ENCODE measurements at regions not wholly inside any gene's neighbourhood (a gene's known extent, or its start where the extent isn't known, plus 50 kb on each side); places are given as distances from the start of the nearest gene placed in this dataset.
"Not testable (repeated sequence)": the region's sequence is repeated elsewhere in the genome, so short reads cannot be mapped to it uniquely, and the experiment has no call there.

- Histone ChIP-seq H3K4me1 (ENCODE audit: control insufficient read depth, insufficient read depth, low read length) (no peaks in the 10 kb centered on the region), H3K9me3 (ENCODE audit: control insufficient read depth, low read length) (no peaks in the 10 kb centered on the region), H3K27me3 (ENCODE audit: control insufficient read depth, insufficient read depth, low read length) (no peaks in the 10 kb centered on the region), H3K4me3 (ENCODE audit: low read length) (no peak overlapping the region), H3K9ac (ENCODE audit: low read length) (no peak overlapping the region), H3K36me3 (ENCODE audit: control insufficient read depth, insufficient read depth, low read length) (no peaks in the 10 kb centered on the region)
Observed at GRCh38 chr6:19558934-19559333, 278.2 kb upstream of the ID4 start.

DNA sequence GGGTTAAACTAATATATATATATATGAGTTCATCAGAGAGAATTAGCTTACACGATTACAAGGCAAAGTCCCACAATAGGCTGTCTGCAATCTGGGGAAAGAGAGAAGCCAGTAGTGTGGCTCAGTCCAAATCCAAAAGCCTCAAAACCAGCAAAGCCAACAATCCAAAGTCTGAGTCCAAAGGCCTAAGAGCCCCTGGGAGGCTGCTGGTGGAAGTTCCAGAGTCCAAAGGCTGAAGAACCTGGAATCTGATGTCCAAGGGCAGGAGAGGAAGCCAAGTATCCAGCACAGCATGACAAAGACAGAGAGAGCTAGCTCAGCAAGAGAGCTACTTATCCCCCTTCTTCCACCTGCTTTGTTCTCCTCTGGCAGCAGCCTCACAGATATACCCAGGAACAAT is 274.7 kb upstream of the ID4 start:
- no peaks in the 10 kb centered on the region for H3K27me3 ChIP-seq (ENCODE audit: control insufficient read depth, insufficient read depth, low read length)
- H3K9ac ChIP-seq (ENCODE audit: low read length), result no peak overlapping the region
- H3K4me3 ChIP-seq (ENCODE audit: low read length), result no peak overlapping the region
- H3K4me1 ChIP-seq (ENCODE audit: control insufficient read depth, insufficient read depth, low read length), result no peaks in the 10 kb centered on the region
- H3K36me3 ChIP-seq (ENCODE audit: control insufficient read depth, insufficient read depth, low read length), result no peaks in the 10 kb centered on the region
- no peaks in the 10 kb centered on the region for H3K9me3 ChIP-seq (ENCODE audit: control insufficient read depth, low read length)

- H3K36me3 ChIP-seq (ENCODE audit: control insufficient read depth, insufficient read depth, low read length), result no peaks in the 10 kb centered on the region
Observed at GRCh38 chr6:19569563-19569962, 267.6 kb upstream of the ID4 start.

GRCh38 chr6:19571176-19571575 is 266.0 kb upstream of the ID4 start:
- no peak overlapping the region for H3K4me3 ChIP-seq (ENCODE audit: low read length)
- no peaks in the 10 kb centered on the region for H3K27me3 ChIP-seq (ENCODE audit: control insufficient read depth, insufficient read depth, low read length)
- no peaks in the 10 kb centered on the region for H3K36me3 ChIP-seq (ENCODE audit: control insufficient read depth, insufficient read depth, low read length)
- no peaks in the 10 kb centered on the region for H3K4me1 ChIP-seq (ENCODE audit: control insufficient read depth, insufficient read depth, low read length)
- no peak overlapping the region for H3K9ac ChIP-seq (ENCODE audit: low read length)
- H3K9me3 ChIP-seq (ENCODE audit: control insufficient read depth, low read length), result no peaks in the 10 kb centered on the region

More at GRCh38 chr6:19569563-19569962, 267.6 kb upstream of the ID4 start:
- no peak overlapping the region for H3K9ac ChIP-seq (ENCODE audit: low read length)
- no peak overlapping the region for H3K4me3 ChIP-seq (ENCODE audit: low read length)
- no peaks in the 10 kb centered on the region for H3K4me1 ChIP-seq (ENCODE audit: control insufficient read depth, insufficient read depth, low read length)
- H3K9me3 ChIP-seq (ENCODE audit: control insufficient read depth, low read length), result no peaks in the 10 kb centered on the region
- no peaks in the 10 kb centered on the region for H3K27me3 ChIP-seq (ENCODE audit: control insufficient read depth, insufficient read depth, low read length)

- Histone ChIP-seq H3K36me3 (ENCODE audit: control insufficient read depth, insufficient read depth, low read length) (no peaks in the 10 kb centered on the region), H3K4me1 (ENCODE audit: control insufficient read depth, insufficient read depth, low read length) (no peaks in the 10 kb centered on the region), H3K9ac (ENCODE audit: low read length) (no peak overlapping the region), H3K9me3 (ENCODE audit: control insufficient read depth, low read length) (no peaks in the 10 kb centered on the region), H3K27me3 (ENCODE audit: control insufficient read depth, insufficient read depth, low read length) (no peaks in the 10 kb centered on the region), H3K4me3 (ENCODE audit: low read length) (no peak overlapping the region)
Observed at GRCh38 chr6:19578481-19578880, 258.7 kb upstream of the ID4 start.

GRCh38 chr6:19584207-19584606 is 253.0 kb upstream of the ID4 start:
- not testable (repeated sequence) for H3K9me3 ChIP-seq (ENCODE audit: control insufficient read depth, low read length); H3K9ac ChIP-seq (ENCODE audit: low read length); H3K27me3 ChIP-seq (ENCODE audit: control insufficient read depth, insufficient read depth, low read length); H3K4me3 ChIP-seq (ENCODE audit: low read length); H3K36me3 ChIP-seq (ENCODE audit: control insufficient read depth, insufficient read depth, low read length); H3K4me1 ChIP-seq (ENCODE audit: control insufficient read depth, insufficient read depth, low read length)

- H3K9me3 ChIP-seq (ENCODE audit: control insufficient read depth, low read length), result no peaks in the 10 kb centered on the region
- H3K36me3 ChIP-seq (ENCODE audit: control insufficient read depth, insufficient read depth, low read length), result no peaks in the 10 kb centered on the region
- no peaks in the 10 kb centered on the region for H3K4me1 ChIP-seq (ENCODE audit: control insufficient read depth, insufficient read depth, low read length)
- no peak overlapping the region for H3K4me3 ChIP-seq (ENCODE audit: low read length)
- no peaks in the 10 kb centered on the region for H3K27me3 ChIP-seq (ENCODE audit: control insufficient read depth, insufficient read depth, low read length)
- H3K9ac ChIP-seq (ENCODE audit: low read length), result no peak overlapping the region
Observed at GRCh38 chr6:19587238-19587942, 249.8 kb upstream of the ID4 start.

DNA sequence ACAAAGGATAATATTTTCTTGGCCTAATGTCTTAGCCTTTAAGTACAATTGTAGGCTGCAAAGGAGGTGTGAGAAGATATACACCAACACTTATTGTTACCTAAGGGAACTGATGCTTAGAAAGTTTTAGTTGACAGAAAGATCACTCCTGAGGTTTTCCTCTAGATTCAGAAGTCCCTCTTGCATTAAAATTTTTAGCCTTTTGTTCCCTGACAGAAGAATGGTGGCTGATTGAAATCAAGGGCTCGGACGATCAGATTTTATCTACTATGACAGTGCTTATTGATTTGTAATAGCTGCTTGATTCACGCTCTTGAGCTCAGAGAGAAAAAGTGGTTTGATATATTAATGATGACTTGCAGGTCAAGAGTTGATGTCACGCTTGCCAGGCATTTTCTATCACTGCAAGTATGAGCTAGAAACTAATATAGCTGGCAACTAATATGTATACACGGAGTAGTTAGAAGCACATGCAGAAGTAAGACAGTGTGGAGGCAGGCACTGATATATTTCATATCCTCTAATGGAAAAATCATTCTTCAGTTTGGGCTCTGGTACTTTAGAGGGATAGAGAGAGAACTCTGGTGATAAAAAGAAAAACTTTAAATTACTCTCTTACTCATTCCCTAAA is 246.6 kb upstream of the ID4 start:
- no peaks in the 10 kb centered on the region for H3K4me1 ChIP-seq (ENCODE audit: control insufficient read depth, insufficient read depth, low read length)
- H3K9me3 ChIP-seq (ENCODE audit: control insufficient read depth, low read length), result no peaks in the 10 kb centered on the region
- no peak overlapping the region for H3K9ac ChIP-seq (ENCODE audit: low read length)
- no peaks in the 10 kb centered on the region for H3K27me3 ChIP-seq (ENCODE audit: control insufficient read depth, insufficient read depth, low read length)
- H3K36me3 ChIP-seq (ENCODE audit: control insufficient read depth, insufficient read depth, low read length), result no peaks in the 10 kb centered on the region
- H3K4me3 ChIP-seq (ENCODE audit: low read length), result no peak overlapping the region

GRCh38 chr6:19597809-19598320 is 239.3 kb upstream of the ID4 start:
- H3K4me1 ChIP-seq (ENCODE audit: control insufficient read depth, insufficient read depth, low read length), result no peaks in the 10 kb centered on the region

GRCh38 chr6:19599796-19600464 is 237.2 kb upstream of the ID4 start:
- no peak overlapping the region for H3K9ac ChIP-seq (ENCODE audit: low read length)
- H3K4me3 ChIP-seq (ENCODE audit: low read length), result no peak overlapping the region
- no peaks in the 10 kb centered on the region for H3K9me3 ChIP-seq (ENCODE audit: control insufficient read depth, low read length)
- H3K36me3 ChIP-seq (ENCODE audit: control insufficient read depth, insufficient read depth, low read length), result no peaks in the 10 kb centered on the region
- no peaks in the 10 kb centered on the region for H3K4me1 ChIP-seq (ENCODE audit: control insufficient read depth, insufficient read depth, low read length)
- H3K27me3 ChIP-seq (ENCODE audit: control insufficient read depth, insufficient read depth, low read length), result no peaks in the 10 kb centered on the region

More at GRCh38 chr6:19597809-19598320, 239.3 kb upstream of the ID4 start:
- no peak overlapping the region for H3K9ac ChIP-seq (ENCODE audit: low read length)
- H3K9me3 ChIP-seq (ENCODE audit: control insufficient read depth, low read length), result no peaks in the 10 kb centered on the region
- no peak overlapping the region for H3K4me3 ChIP-seq (ENCODE audit: low read length)
- no peaks in the 10 kb centered on the region for H3K36me3 ChIP-seq (ENCODE audit: control insufficient read depth, insufficient read depth, low read length)
- H3K27me3 ChIP-seq (ENCODE audit: control insufficient read depth, insufficient read depth, low read length), result no peaks in the 10 kb centered on the region

DNA sequence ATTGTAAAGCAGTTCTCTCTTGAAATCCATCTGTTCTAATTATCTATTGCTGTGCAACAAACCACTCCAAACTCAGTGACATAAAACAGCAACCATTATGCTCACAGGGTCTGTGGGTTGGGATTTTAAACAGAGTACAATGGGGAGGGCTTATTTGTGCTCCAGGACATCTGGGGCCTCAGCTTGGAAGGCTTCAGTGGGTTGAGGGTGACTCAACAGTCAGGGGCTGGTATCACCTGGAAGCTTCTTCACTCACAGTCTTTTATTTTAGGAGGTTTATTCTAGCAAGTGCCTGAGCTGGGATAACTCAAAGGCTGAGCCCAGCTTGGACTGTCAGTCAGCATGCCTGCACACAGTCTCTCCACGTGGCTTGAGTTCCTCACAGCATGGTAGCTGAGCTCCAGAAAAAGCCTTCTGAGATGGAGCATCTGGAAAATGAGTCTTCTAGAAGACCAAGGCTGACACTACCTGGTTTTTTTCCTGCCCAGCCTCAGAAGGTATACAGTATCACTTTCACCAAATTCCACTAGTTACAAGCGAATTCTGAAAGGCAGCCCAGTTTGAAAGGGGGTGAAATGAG is 234.6 kb upstream of the ID4 start:
- Histone ChIP-seq H3K36me3 (ENCODE audit: control insufficient read depth, insufficient read depth, low read length) (no peaks in the 10 kb centered on the region), H3K9me3 (ENCODE audit: control insufficient read depth, low read length) (no peaks in the 10 kb centered on the region), H3K9ac (ENCODE audit: low read length) (no peak overlapping the region), H3K4me3 (ENCODE audit: low read length) (no peak overlapping the region), H3K27me3 (ENCODE audit: control insufficient read depth, insufficient read depth, low read length) (no peaks in the 10 kb centered on the region), H3K4me1 (ENCODE audit: control insufficient read depth, insufficient read depth, low read length) (no peaks in the 10 kb centered on the region)

GRCh38 chr6:19603721-19604120 is 233.4 kb upstream of the ID4 start:
- no peaks in the 10 kb centered on the region for H3K9me3 ChIP-seq (ENCODE audit: control insufficient read depth, low read length)
- no peak overlapping the region for H3K9ac ChIP-seq (ENCODE audit: low read length)
- H3K27me3 ChIP-seq (ENCODE audit: control insufficient read depth, insufficient read depth, low read length), result no peaks in the 10 kb centered on the region
- H3K36me3 ChIP-seq (ENCODE audit: control insufficient read depth, insufficient read depth, low read length), result no peaks in the 10 kb centered on the region
- H3K4me3 ChIP-seq (ENCODE audit: low read length), result no peak overlapping the region
- H3K4me1 ChIP-seq (ENCODE audit: control insufficient read depth, insufficient read depth, low read length), result no peaks in the 10 kb centered on the region

All from mucosa of stomach (tissue), 1 donor.